ENCODE measurements at regions not wholly inside any gene's neighbourhood (a gene's known extent, or its start where the extent isn't known, plus 50 kb on each side); places are given as distances from the start of the nearest gene placed in this dataset.

GRCh38 chr5:56361398-56361797 is 128.3 kb upstream of the ANKRD55 start:
- no peak for DNase-seq

- no peak for DNase-seq
Measured at GRCh38 chr5:56360816-56361215, 127.7 kb upstream of the ANKRD55 start.

- no peak for DNase-seq
Measured at GRCh38 chr5:56359809-56360685, 126.9 kb upstream of the ANKRD55 start.

GRCh38 chr5:56358703-56359681 is 125.9 kb upstream of the ANKRD55 start:
- no peak for DNase-seq

GRCh38 chr5:56358046-56358445 is 124.9 kb upstream of the ANKRD55 start:
- no peak for DNase-seq

- no peak for DNase-seq
Measured at GRCh38 chr5:56357426-56357825, 124.3 kb upstream of the ANKRD55 start.

GRCh38 chr5:56356836-56357160 is 123.7 kb upstream of the ANKRD55 start:
- DNase-seq: no peak

GRCh38 chr5:56356121-56356835 is 123.1 kb upstream of the ANKRD55 start:
- DNase-seq: no peak

GRCh38 chr5:56354836-56355235 is 121.7 kb upstream of the ANKRD55 start:
- DNase-seq: no peak

- DNase-seq: no peak
Measured at GRCh38 chr5:56352808-56353590, 119.9 kb upstream of the ANKRD55 start.

GRCh38 chr5:56350597-56351170 is 117.6 kb upstream of the ANKRD55 start:
- no peak for DNase-seq

- DNase-seq: no peak
Measured at GRCh38 chr5:56350011-56350596, 117.0 kb upstream of the ANKRD55 start.

GRCh38 chr5:56349461-56349860 is 116.3 kb upstream of the ANKRD55 start:
- no peak for DNase-seq

GRCh38 chr5:56346741-56347535 is 113.8 kb upstream of the ANKRD55 start:
- DNase-seq: no peak

- DNase-seq: no peak
Measured at GRCh38 chr5:56346044-56346710, 113.0 kb upstream of the ANKRD55 start.

- no peak for DNase-seq
Measured at GRCh38 chr5:56345352-56345751, 112.2 kb upstream of the ANKRD55 start.

GRCh38 chr5:56344594-56344993 is 111.5 kb upstream of the ANKRD55 start:
- DNase-seq: no peak

GRCh38 chr5:56343988-56344387 is 110.9 kb upstream of the ANKRD55 start:
- DNase-seq: no peak

- DNase-seq: no peak
Measured at GRCh38 chr5:56342616-56343015, 109.5 kb upstream of the ANKRD55 start.
